Colon (tissue), 2 donors: ENCODE measurements at regions not wholly inside any gene's neighbourhood (a gene's known extent, or its start where the extent isn't known, plus 50 kb on each side); places are given as distances from the start of the nearest gene placed in this dataset.
"Not testable (repeated sequence)": the region's sequence is repeated elsewhere in the genome, so short reads cannot be mapped to it uniquely, and the experiment has no call there.

Experiments used
- FAIRE-seq: peaks from 2 replicates; lab custom pipeline; 2012; peaks lifted over from hg19 to GRCh38; lab: Jason Lieb, UNC
- donor health status: control.
- donor health status: control.

GRCh38 chr6:4491501-4492260, 284.5 kb upstream of the CDYL start:
- no peak for FAIRE-seq

DNA sequence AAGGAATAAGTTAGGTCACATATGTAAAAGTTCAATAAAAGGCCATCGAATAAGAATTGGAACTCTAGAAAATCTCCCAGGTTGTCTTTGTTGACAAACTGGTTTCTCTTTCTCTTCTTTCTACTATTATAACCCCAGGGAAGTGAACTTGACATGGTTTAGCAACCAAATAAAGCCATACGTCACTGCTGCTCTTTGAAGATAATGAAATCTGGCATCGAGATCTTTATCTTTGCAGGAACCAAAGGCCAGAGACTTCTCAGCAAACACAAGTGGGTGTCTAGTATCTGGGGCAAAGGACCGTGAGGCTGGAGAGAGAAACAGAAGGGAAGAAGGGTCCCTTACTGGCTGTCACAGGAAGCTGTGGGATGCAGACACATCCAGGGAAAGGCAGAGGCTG, 286.7 kb upstream of the CDYL start:
- FAIRE-seq = no peak

DNA sequence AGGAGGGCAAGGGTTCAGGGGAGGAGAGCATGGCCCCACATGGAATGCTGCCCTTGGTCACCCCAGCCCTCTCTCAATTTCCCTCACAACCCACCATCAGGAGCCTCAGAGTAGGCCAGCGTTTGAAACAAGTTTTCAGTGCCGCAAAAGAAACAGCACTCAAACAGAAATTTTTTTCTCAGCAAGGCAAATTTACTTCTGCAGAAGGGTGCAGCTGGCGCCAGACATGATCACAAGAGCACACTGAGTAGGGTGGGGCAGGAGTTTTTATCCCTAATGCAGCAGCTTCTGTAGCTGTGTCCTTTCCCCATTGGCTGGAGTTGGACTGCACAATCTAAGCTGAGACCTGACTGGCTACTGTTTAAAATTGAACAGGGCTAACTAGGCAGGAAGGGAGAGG, 287.8 kb upstream of the CDYL start:
- no peak for FAIRE-seq

GRCh38 chr6:4487538-4487937, 288.7 kb upstream of the CDYL start:
- FAIRE-seq = no peak

DNA sequence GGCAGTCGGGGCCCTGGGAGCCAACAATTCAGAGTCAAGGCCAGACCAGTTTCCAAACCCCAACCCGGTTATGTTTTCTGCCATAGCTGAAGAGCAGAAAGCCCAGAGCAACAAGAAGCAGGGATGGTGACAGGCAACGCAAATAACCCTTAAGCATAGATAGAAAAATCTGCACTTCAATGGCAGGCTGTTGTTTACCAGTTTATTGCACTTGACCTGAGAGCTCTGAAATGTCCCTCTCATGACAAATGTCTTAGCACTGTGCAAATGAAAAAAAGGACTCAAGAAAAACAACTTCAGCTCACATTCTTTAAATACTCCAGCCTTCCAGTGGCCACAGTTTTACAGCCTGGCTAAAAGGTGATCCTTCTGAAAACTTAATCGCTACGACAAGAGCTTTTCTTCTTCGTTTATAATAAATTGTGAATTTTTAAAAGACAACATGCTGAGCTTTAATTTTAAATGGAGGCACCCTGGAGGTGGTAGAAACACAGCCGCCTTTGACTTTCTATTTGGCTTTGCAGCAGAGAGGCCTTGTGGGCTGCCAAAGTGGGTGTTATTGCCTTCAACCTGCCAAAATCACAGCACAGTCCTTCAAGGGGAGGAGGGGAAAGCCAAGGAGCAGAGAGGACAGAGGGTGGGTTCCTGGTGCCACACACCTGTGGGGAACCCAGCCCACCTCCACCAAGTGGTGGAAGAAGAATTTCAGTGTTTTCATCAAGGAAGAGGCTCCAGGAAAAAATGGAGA, 289.5 kb upstream of the CDYL start:
- FAIRE-seq = no peak

- FAIRE-seq = no peak
These were observed 290.5 kb upstream of the CDYL start for GRCh38 chr6:4485735-4486134.

- no peak for FAIRE-seq
These were observed 293.7 kb upstream of the CDYL start for GRCh38 chr6:4482461-4482860.

DNA sequence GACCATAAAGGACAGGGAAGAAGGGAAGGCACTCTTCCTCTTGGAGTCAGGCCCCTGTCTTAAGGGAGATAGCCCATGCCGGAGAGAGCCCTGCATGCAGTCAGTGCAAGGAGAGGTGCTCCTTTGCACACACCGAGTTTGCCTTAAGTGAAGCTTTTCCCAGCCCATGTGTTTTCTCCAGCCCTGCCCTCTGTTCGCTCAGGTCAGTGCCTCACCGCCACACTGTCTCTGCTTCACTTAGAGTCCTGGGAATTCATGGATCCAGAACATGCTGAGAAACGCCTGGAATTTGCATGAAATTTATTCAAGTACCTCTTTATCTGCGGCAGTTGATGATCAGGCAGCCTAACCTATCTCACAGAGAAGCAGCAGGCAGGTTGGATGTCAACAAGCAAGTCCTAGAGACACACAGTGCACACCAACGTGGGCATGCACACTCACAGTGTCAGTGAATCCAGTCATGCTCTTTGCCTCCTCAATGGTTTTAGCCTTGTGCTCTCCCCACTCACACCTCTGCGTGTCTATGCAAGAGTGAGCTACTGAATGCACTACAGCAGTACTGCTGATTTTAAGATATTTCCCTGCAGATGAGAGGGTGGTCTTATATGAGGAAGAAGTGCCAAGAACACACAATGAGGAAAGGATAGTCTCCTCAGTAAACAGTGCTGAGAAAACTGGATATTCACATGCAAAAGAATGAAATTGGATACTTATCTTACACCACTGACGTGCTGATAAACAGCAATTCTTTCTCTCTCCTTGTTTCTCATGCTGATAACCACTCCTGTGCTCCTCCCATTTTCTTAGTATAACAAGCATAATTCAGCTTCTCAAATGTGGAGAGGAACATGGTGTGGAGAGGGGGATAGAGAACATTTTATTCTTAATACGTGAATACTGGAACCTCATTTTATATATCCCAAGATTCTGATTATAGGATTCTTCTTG, 295.1 kb upstream of the CDYL start:
- FAIRE-seq = no peak

DNA sequence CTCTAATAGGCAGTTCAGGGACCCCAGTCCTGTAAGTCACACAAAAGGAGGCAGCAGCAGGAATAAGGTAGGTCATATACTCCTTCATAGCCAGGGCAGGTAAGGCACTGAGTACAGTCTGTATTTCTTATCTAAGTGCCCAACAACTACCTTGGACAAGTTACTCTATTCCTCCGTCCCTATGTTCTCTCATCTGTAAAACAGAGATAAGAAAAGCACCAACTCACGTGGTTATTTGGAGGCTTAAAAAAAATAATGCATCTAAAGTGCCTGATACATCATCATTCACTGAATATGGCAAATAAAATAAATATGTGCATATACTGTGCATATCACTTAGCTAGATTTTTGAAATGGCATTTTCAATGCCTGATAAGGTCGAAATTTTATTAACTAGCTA, 298.1 kb upstream of the CDYL start:
- FAIRE-seq = no peak

- FAIRE-seq = no peak
These were observed 301.4 kb upstream of the CDYL start for GRCh38 chr6:4474810-4475209.

DNA sequence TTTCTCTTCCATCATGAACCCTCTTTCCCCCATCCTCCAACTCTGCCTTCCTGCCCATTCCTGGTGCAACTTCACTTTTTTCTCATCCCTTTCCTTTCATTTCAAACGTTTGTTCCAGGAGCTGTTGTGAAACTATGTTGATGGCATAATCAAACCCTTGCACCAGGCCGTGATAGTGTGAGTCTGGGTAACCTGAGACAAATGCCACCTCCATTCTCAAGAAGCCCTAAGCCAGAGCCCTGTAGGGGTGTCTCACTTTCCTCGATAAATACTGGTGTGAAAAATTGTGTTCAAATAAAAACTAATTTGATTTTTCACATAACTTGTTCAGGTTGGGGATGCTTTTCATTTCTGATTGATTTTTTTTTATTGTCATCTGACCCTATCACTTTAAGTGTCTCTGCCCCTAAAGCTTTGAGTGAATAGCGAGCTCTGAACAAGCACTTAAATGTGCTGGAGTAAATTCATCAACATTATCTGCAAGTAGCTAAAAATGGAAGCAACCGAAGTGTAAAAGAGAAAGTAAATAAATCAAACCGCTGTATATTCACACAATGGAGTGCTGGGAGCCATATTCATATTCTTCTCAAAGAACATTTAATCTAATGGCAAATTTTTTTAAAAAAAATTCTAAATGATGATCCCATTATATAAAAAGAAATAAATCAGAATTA, 303.1 kb upstream of the CDYL start:
- no peak for FAIRE-seq

DNA sequence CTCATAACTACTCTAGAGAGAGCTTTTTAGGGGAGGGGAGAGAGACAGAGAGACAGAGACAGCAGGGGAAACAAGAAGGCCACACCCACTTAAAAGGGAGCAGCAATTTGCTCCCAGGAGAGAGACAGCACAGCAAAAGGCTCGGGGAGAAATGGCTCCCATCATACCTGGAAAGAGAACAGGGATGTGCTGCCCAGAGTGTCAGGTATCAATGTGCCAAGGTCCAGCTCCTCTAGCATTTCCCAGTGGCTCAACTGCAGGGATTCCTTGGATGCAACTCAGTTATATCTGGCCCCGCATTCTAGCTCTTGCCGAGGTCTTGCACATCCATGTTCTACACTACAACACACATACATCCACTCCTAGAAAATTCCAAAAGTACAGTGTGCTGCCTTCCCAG, 304.0 kb upstream of the CDYL start:
- no peak for FAIRE-seq

- not testable (repeated sequence) for FAIRE-seq
These were observed 304.7 kb upstream of the CDYL start for GRCh38 chr6:4471515-4471914.

DNA sequence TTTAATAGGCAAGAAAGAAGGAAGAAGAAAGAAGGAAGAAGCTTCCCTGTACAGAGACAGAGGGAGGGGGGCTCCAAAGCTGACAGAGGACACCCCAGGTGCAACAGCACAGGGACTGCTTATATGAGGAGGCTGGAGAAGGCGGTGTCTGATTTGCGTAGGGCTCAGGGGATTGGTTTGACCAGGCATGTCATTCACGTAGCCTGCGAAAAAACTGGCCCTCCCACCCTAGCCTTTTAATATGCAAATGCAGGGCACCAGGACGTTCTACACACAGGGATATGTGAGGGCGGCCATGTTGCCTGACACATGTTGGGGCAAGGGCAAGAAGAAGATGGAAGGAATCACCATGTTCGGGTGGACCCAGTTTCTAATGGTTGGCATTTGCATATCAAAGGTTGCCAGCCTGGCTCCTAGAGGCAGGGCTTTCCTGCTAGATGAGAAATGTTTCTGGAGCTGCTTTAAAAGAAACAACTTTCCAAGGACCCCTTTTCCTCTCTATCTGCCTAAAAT, 305.4 kb upstream of the CDYL start:
- FAIRE-seq = no peak

GRCh38 chr6:4466769-4467480, 309.3 kb upstream of the CDYL start:
- FAIRE-seq = no peak

DNA sequence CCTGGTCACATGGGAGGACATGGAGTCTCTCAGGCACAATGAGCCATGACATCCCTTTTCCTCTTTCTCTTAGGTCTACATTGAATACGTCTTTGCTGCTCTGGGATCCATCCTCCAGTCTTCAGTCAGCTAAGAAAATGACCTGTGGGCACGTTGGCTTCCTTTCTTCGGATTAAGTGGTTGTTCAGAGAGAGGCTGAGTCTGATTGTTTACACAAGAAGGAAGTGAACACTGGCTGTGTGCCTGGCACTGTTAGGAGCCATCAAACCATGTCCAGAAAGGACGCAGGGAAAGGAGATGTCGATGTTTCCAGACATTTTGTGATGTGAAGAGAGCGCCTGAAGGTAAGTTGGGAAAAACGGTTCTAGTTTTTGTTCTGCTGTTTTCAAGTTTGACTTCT, 309.9 kb upstream of the CDYL start:
- FAIRE-seq = no peak

- FAIRE-seq = no peak
These were observed 311.6 kb upstream of the CDYL start for GRCh38 chr6:4464638-4465037.

DNA sequence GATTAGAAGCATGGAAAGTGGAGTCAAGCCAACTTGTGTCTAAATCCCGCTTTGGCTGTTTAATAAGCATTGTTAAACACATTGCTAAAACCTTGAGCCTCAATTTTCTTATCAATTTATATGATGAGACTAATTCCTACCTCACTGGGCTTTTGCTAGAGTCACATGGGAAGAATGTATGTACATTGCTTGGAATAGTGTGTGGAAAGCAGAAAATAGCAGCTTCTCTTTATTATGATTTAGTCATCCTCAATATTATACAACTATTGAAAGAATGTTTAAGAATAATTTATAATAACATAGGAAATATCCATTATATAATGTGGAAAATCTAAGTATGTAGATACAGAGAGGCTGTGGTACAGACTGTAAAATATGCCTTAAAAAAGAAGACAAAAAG, 313.0 kb upstream of the CDYL start:
- FAIRE-seq = no peak

- FAIRE-seq = no peak
These were observed 315.4 kb upstream of the CDYL start for GRCh38 chr6:4460586-4461475.

- FAIRE-seq = no peak
These were observed 316.2 kb upstream of the CDYL start for GRCh38 chr6:4459996-4460395.
